ENCODE measurements at regions not wholly inside any gene's neighbourhood (a gene's known extent, or its start where the extent isn't known, plus 50 kb on each side); places are given as distances from the start of the nearest gene placed in this dataset.

- Mint-ChIP-seq H3K4me1 (ENCODE audit: unreplicated experiment) (no peaks in the 10 kb centered on the region), H3K9me3 (ENCODE audit: unreplicated experiment) (peaks cover 32% of the 10 kb centered on the region), H3K36me3 (ENCODE audit: low read depth, unreplicated experiment) (peaks cover 11% of the 10 kb centered on the region), H3K27me3 (ENCODE audit: unreplicated experiment) (peaks cover 5% of the 10 kb centered on the region), H3K4me3 (ENCODE audit: unreplicated experiment) (no peak overlapping the region), H3K27ac (ENCODE audit: unreplicated experiment) (no peak overlapping the region)
- DNase-seq (ENCODE audit: low spot score) = no peak
- TF ChIP-seq CTCF (IDR thresholded peaks at IDR 0.05; ENCODE audit: unreplicated experiment) = no peak
Measured at GRCh38 chr17:22490399-22490798, 798.1 kb downstream of the KCNJ18 start.

- H3K27me3 Mint-ChIP-seq (ENCODE audit: unreplicated experiment) = no peaks in the 10 kb centered on the region
- TF ChIP-seq CTCF (IDR thresholded peaks at IDR 0.05; ENCODE audit: unreplicated experiment) = no peak
- H3K36me3 Mint-ChIP-seq (ENCODE audit: low read depth, unreplicated experiment) = peaks cover 3% of the 10 kb centered on the region
- DNase-seq (ENCODE audit: low spot score) = no peak
- H3K4me1 Mint-ChIP-seq (ENCODE audit: unreplicated experiment) = no peaks in the 10 kb centered on the region
- no peak overlapping the region for H3K4me3 Mint-ChIP-seq (ENCODE audit: unreplicated experiment)
- peaks cover 24% of the 10 kb centered on the region for H3K9me3 Mint-ChIP-seq (ENCODE audit: unreplicated experiment)
- no peak overlapping the region for H3K27ac Mint-ChIP-seq (ENCODE audit: unreplicated experiment)
Measured at GRCh38 chr17:22492331-22492730, 800.0 kb downstream of the KCNJ18 start.

GRCh38 chr17:22496450-22496849 is 804.1 kb downstream of the KCNJ18 start:
- Mint-ChIP-seq H3K27ac (ENCODE audit: unreplicated experiment) (no peak overlapping the region), H3K36me3 (ENCODE audit: low read depth, unreplicated experiment) (no peaks in the 10 kb centered on the region), H3K4me3 (ENCODE audit: unreplicated experiment) (no peak overlapping the region), H3K4me1 (ENCODE audit: unreplicated experiment) (no peaks in the 10 kb centered on the region), H3K9me3 (ENCODE audit: unreplicated experiment) (peaks cover 21% of the 10 kb centered on the region), H3K27me3 (ENCODE audit: unreplicated experiment) (peaks cover 5% of the 10 kb centered on the region)
- no peak for DNase-seq (ENCODE audit: low spot score)
- TF ChIP-seq CTCF (IDR thresholded peaks at IDR 0.05; ENCODE audit: unreplicated experiment) = no peak

- Mint-ChIP-seq H3K36me3 (ENCODE audit: low read depth, unreplicated experiment) (no peaks in the 10 kb centered on the region), H3K4me3 (ENCODE audit: unreplicated experiment) (no peak overlapping the region), H3K27me3 (ENCODE audit: unreplicated experiment) (peaks cover 5% of the 10 kb centered on the region), H3K9me3 (ENCODE audit: unreplicated experiment) (peaks cover 31% of the 10 kb centered on the region), H3K27ac (ENCODE audit: unreplicated experiment) (no peak overlapping the region), H3K4me1 (ENCODE audit: unreplicated experiment) (no peaks in the 10 kb centered on the region)
- no peak for TF ChIP-seq CTCF (IDR thresholded peaks at IDR 0.05; ENCODE audit: unreplicated experiment)
- no peak for DNase-seq (ENCODE audit: low spot score)
Measured at GRCh38 chr17:22503322-22503899, 811.1 kb downstream of the KCNJ18 start.

GRCh38 chr17:22505660-22506059 is 813.3 kb downstream of the KCNJ18 start:
- peaks cover 28% of the 10 kb centered on the region for H3K9me3 Mint-ChIP-seq (ENCODE audit: unreplicated experiment)
- no peaks in the 10 kb centered on the region for H3K36me3 Mint-ChIP-seq (ENCODE audit: low read depth, unreplicated experiment)
- no peak for TF ChIP-seq CTCF (IDR thresholded peaks at IDR 0.05; ENCODE audit: unreplicated experiment)
- H3K4me3 Mint-ChIP-seq (ENCODE audit: unreplicated experiment) = no peak overlapping the region
- peaks cover 4% of the 10 kb centered on the region for H3K27me3 Mint-ChIP-seq (ENCODE audit: unreplicated experiment)
- no peak for DNase-seq (ENCODE audit: low spot score)
- no peak overlapping the region for H3K27ac Mint-ChIP-seq (ENCODE audit: unreplicated experiment)
- no peaks in the 10 kb centered on the region for H3K4me1 Mint-ChIP-seq (ENCODE audit: unreplicated experiment)
